ENCODE measurements at regions not wholly inside any gene's neighbourhood (a gene's known extent, or its start where the extent isn't known, plus 50 kb on each side); places are given as distances from the start of the nearest gene placed in this dataset.
"Not testable (repeated sequence)": the region's sequence is repeated elsewhere in the genome, so short reads cannot be mapped to it uniquely, and the experiment has no call there.

DNA sequence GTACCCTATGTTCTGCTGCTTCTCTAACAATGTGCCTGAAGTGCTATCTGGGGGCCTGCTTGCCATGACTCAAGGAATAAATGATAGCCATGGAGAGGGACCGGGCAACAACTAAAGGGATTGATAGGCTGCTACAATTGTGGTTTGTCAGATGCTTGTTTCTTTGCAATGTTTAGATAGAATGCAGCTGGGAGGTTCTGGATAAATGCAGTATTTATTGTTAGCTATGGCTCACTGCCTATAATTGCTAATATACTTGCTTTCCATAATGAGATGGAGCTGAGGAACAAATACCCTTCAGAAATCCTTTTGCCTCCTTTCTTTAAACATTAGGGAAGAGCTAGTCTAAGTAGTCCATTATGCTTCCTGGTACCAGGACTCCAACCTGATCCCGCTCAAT is 575.2 kb upstream of the SYNCRIP start:
- ATAC-seq = no peak

DNA sequence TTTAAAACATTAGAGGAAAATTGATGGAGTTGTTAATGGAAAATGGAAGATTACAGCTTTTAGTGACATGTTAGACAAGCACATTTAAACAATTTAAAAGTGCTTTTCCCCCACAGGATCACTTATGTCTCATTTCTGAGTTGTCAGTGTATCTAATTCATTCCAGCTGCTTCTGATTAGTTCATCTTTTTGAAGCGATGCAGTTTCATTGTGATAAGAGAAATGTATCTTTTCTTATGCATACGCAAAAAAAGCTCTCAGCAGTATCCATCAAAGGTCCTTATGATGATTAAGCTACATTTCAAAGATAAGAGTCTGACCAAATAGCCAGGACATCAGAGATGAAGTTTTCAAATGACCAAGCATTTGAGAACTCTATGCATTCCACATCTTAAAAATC is 572.6 kb upstream of the SYNCRIP start:
- no peak for ATAC-seq

DNA sequence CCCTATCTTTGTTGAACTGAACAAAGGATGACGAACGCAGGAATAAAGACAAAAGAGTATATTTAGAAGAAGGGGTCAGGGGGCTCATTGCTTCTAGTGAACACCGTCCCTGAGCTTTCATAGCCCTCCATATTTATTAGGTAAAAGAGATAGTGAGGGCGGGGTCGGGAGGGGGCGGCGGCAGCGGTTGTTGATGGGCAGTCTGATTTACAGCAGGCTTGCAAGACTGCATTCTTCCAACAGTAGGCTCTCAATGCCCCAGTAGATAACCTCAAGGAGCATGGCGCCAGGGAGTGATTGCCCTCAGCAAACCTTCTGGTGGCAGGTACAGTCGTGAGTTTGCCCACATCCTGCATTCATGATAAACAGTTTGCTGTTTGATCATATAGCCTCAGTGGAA is 563.3 kb upstream of the SYNCRIP start:
- no peak for ATAC-seq

GRCh38 chr6:86203044-86203443 is 560.4 kb upstream of the SYNCRIP start:
- ATAC-seq = no peak

DNA sequence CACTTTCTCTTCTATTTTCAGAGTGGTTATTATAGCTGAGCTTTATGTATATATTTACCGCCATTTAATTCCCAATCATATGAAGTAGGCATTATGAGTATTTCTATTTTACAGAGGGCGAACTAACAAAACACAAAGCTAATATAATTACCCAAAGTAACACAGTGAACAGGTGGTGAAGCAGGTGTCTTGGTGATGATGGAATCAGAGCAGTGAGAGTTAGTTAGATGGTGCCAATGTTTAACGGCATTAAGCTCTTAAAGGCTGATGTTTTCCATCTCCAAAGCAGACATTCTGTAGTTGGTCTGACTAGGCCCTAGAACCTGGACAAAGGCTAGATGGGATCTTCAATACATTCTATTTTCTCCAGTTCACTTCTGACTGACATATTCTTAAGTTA is 551.1 kb upstream of the SYNCRIP start:
- no peak for ATAC-seq

- ATAC-seq = peak in 1 of 2 donors; percentile 25
Observed at GRCh38 chr6:86192123-86192522, 549.4 kb upstream of the SYNCRIP start.

- ATAC-seq = not testable (repeated sequence)
Observed at GRCh38 chr6:86175149-86175548, 532.5 kb upstream of the SYNCRIP start.

DNA sequence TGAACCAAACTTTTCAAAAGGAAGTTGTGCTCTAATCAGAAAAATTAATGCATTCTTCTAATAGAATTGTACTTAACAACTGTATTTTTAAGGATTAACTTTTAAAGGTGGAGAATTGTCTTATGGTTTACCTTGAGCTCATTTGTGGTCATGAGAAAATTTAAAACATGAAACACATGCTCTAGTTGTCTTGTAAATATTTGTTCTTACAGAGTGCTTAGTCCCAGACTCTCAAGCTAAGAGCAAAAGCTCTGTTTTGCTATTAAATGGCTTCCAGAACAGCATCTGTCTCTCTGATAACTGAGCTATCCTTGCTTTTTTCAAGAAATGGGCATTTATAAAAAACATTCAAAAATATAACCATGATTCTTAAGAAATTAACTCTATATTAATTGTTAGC is 512.2 kb upstream of the SYNCRIP start:
- ATAC-seq = no peak

- no peak for ATAC-seq
Observed at GRCh38 chr6:86153521-86153920, 510.8 kb upstream of the SYNCRIP start.

- no peak for ATAC-seq
Observed at GRCh38 chr6:86152546-86152945, 509.9 kb upstream of the SYNCRIP start.

DNA sequence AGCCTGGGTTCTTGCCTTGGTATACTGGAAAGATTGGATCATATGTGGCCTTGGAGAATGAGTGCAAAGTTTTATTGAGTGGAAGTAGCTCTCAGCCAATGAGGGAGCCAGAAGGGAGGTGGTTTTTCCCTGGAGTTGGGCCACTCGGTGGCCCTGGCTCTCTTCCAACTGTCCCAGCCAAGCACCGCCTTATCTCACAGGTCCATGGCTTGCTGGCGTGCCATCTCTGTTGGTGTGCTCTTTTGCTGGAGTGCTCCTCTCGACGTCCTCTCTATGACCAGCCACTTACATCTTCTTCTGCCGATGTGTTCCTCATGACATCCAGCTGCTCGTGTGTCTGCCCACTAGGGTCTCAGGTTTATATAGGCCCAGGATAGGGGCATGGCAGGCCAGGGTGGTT is 505.9 kb upstream of the SYNCRIP start:
- ATAC-seq = no peak

DNA sequence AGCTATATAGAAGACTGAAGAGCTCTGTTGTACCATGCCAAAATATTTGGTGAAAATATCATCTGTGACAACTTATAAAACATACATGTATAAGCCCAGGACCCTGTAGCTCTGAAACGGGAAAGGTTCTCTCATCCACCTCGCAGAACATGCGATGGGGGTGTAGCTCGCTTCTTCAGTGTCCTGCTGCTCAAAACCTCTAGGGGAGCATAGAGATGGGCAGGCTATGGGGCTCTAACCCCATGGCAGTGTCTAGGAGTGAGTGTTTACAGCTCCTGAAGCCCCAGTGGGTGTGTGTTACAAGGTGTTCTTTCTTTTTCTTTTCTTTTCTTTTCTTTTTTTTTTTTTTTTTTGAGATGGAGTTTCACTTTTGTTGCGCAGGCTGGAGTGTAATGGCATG is 505.2 kb upstream of the SYNCRIP start:
- ATAC-seq = no peak

DNA sequence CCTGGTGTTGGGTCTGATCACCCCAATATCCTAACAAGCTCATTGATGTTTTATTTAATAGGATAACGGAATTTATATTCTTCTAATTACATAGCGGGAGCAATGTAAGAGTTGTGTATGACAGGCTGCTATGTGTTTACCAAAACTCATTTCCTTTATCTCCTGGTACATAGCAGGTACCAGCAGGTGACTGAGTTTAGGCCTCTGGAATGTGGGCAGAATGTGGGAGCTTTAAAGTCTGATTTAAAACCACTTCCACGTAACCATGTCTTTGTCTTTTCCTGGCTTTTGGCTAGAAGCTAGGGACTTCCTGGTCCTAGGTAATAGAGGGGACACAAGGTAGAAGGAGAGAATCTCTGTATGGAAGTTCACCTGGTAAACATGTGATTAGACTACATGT is 504.6 kb upstream of the SYNCRIP start:
- no peak for ATAC-seq

GRCh38 chr6:86146751-86147150 is 504.1 kb upstream of the SYNCRIP start:
- ATAC-seq = not testable (repeated sequence)

- ATAC-seq = no peak
Observed at GRCh38 chr6:86142326-86142725, 499.6 kb upstream of the SYNCRIP start.

DNA sequence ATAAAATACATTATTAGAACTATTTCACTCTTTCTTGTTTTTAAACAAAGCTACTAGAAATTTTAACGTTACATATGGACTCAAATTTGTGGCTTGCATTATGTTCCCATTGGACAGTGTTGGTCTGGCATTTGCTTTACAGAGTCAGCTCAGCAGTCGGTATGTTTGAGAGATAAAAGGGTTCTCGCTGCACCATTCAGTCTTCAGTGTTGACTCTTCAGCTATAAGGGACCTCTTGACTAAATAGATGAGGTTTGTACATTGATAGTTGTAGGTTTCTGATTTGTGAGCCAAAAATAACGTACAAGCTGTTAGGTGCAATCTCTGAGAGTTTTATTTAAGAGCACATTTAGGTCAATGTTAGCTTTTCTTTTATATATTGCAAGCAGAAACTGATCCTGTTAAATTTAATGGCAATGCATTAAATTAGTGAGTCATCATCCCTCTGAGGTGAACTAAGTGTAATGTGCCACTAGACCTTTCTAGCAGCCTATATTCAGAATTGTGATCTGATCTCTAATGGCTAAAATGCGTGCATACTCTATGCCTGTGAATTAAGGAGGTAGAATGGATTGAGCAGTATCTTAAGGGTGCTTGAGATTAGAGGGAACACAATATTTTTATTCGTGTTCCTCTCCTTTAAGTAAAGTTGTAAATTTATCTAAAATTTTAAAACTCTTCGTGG is 485.6 kb upstream of the SYNCRIP start:
- ATAC-seq = no peak

GRCh38 chr6:86122086-86122485 is 479.4 kb upstream of the SYNCRIP start:
- ATAC-seq = no peak

DNA sequence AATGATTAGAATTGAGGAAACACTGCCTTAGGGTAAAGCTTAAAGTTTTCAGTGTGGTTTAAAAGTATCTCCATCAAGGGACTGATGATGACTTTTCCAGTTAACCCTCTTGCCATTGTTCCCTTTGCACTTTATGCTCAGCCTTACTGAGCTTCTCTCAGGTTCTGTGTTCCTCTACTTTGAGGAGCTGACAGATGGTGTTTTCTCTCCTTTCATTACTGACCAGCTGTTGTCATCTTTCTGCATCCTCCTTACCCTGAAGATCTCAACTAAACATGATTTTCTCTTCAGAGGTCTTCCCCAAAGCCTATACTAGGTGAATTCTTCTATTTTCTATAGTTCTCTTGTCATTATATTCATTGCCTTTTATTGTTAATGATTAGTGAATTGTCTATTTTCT is 475.6 kb upstream of the SYNCRIP start:
- ATAC-seq = no peak

DNA sequence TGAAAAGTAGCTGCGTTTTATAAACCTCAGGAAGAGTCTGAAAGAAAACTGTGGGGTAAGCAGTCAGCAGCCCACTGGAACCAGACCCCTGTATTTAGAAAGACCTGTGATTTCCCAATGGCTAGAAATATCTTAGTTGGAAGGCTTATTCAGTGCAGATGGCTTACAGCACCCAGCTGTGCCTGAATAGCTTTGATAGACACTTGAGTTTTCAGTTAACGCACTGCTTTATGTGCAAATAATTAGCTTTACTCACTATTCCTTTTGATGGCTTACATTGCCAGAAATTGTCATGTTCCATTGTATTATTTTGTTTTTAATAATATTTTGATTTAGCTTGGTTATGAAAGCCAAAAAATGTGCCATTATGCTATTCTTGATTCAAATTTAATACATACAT is 465.3 kb upstream of the SYNCRIP start:
- no peak for ATAC-seq

DNA sequence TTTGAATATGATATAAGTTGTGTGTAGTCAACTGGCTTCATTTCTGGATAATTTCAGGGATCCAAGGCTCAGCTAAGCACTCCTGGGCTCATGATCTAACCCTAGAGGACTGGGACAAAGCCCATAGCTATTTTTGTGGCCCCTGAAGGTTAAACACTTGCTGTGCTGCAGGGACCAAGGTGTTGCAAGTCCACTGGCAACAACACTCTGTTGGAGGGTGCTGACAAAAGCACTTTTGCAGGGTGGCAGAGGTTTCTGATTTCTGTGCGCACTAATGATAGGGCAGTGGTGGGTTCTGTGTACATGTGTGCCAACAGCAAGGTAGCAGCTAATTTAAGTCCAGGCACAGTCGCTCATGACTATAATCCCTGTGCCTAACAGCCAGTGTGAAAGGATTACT is 445.3 kb upstream of the SYNCRIP start:
- ATAC-seq = no peak

DNA sequence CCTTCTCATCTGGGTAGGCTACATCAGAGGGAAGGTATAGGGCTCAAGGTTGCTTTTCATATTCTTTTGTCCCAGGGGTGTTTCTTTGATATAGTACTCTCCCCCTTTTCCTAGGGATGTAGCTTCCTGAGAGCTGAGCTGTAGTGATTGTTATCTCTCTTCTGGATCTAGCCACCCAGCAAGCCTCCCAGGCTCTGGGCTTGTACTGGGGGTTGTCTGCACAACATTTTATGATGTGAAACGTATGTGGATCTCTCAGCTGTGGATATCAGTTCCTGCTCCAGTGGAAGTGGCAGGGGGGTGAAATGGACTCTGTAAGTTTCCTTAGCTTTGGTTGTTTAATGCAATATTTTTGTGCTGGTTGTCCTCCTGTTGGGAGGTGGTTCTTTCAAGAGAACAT is 437.3 kb upstream of the SYNCRIP start:
- no peak for ATAC-seq

DNA sequence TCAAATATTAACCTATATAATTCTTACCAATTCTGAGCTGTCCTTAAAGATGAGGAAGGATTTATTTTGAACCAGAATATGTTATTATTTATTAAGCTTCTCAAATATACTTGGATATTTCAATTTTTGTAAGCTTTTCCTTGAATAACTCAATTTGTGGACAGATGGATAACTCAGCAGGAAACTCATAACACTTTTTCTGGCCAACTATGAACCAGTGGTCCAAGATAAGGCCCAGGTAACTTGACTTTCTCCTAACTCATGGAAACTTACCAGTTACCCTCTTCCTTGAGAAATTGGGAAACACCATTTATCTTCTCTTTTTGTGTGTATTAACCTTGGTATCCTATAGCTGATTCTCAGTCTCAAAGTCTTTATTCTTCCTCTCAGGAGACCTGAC is 427.5 kb upstream of the SYNCRIP start:
- ATAC-seq = no peak

- ATAC-seq = not testable (repeated sequence)
Observed at GRCh38 chr6:86065002-86065401, 422.3 kb upstream of the SYNCRIP start.

DNA sequence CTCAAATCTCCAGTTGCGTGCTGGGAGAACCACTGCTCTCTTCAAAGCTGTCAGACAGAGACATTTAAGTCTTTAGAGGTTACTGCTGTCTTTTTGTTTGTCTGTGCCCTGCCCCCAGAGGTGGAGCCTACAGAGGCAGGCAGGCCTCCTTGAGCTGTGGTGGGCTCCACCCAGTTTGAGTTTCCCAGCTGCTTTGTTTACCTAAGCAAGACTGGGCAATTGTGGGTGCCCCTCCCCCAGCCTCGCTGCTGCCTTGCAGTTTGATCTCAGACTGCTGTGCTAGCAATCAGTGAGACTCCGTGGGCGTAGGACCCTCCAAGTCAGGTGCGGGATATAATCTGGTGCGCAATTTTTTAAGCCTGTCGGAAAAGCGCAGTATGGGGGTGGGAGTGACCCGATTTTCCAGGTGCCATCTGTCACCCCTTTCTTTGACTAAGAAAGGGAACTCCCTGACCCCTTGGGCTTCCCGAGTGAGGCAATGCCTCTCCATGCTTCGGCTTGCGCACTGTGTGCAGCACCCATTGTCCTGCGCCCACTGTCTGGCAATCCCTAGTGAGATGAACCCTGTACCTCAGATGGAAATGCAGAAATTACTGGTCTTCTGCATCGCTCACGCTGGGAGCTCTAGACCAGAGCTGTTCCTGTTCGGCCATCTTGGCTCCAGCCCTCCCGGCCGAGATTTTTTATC is 414.8 kb upstream of the SYNCRIP start:
- ATAC-seq = not testable (repeated sequence)

- no peak for ATAC-seq
Observed at GRCh38 chr6:86045038-86045437, 402.4 kb upstream of the SYNCRIP start.

All from activated CD4-positive, CD25-positive, alpha-beta regulatory T cell treated with anti-CD3 and anti-CD28 coated beads, Interleukin-2, amount 50 U/mL, for 24 hours (primary cell).